ENCODE measurements at regions not wholly inside any gene's neighbourhood (a gene's known extent, or its start where the extent isn't known, plus 50 kb on each side); places are given as distances from the start of the nearest gene placed in this dataset.
"Not testable (repeated sequence)": the region's sequence is repeated elsewhere in the genome, so short reads cannot be mapped to it uniquely, and the experiment has no call there.

- no peak for FAIRE-seq
These were observed 195.5 kb downstream of the EPM2A start for GRCh38 chr6:145539831-145540230.

DNA sequence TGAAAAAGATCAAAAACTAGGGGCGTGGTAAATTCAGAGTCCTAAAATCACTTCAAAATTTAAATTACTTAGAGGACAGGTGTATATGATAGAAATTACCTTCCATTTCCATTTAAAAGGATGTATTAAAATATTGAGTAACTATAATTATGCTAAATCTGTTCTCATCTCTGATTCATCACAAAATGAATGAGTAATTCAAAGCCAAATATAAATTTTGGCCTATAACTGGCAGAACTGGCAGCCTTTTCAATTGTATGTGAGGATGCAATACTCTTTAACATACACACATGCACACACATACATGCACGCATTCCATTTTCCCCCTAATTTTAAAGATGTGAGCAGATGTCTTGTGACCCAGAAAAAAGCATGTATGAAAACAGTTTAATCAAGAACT, 194.6 kb downstream of the EPM2A start:
- FAIRE-seq: no peak

- no peak for FAIRE-seq
These were observed 191.3 kb downstream of the EPM2A start for GRCh38 chr6:145544041-145544440.

DNA sequence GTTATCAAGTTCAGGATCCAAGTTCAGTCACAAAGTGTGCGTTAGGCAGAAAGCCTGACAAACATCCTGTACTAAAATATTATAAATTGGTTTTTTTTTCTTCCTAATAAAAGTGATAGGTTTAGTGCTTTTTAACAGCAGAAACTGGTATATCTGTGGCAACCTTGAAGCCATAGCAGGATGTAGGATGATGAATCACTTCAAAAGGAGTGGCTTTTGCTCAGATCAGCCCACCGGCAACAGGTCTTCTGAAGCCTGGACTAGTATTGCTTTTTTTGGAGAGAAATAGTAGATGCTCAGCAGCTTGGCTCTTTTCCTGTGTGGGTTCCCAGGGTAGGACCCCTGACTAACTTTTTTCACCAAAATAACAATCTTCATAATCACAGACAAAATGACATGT, 190.8 kb downstream of the EPM2A start:
- FAIRE-seq: no peak

DNA sequence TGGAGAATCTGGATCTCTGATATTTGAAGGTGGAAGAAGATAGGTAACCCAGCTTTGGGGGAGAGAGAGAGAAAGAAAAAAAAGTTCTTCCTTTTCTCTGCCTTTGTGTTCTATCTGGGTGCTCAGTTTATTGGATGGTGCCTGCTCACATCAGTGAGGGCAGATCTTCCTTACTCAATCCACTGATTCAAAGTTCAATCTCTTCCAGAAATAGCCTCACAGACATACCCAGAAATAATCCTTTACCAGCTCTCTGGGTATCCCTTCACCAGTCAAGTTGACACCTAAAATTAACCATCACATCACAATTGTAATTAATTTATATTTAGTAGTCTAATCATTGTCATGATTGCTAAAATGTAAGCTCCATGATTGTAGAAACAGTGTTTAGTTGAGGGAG, 189.1 kb downstream of the EPM2A start:
- FAIRE-seq: no peak

DNA sequence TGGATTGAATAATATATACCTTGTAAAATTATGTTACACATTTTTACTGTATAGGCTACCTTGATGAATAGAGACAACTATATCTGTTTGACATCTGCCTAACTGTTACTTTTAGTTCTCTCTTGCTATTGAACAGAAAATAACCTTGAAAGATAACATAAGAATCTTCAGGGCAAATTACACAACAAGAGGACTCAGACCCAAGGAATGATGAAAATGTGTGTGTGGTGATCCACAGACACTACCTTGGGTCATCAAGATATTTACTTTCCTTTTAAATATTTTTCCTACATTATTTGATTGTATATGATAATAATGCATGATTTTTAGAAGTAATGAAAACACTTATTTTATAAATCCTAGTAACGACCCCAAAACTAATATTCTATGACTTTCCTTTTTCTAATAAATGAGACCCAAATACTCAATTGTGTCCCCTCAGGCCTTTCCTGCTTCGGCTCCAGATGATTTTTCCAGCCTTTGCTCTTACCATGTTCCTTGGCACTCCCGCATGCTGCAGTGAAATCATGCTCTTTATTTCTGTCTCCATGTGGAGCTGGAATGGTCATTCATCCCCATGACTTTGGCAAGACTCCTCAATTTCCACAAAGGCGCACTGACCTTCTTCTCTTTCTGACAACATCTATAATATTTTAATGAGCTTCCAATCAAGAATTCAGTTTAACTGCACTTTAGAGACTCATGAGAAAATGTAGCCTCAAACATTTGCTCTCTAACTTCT, 187.6 kb downstream of the EPM2A start:
- no peak for FAIRE-seq

- FAIRE-seq: no peak
These were observed 186.2 kb downstream of the EPM2A start for GRCh38 chr6:145548933-145549648.

DNA sequence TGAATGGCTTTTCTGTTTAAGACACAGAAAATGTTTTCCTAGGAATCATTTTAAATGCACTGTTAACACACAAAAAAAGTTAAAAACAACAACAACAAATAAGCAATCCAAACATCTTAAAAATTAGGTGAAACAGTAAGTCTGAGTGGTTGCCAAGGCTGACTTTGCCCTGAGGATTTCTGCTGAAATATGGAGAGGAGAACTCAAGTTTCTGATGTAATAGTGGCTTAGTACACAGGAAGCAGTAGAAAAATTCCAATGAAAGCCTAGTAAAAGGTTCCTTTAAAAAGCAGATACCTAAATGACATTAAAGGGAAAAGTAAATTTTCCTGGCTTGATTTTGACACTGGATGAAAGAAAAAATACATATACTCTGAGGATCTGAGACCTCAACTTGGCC, 184.2 kb downstream of the EPM2A start:
- FAIRE-seq: no peak

GRCh38 chr6:145555084-145555483, 180.2 kb downstream of the EPM2A start:
- FAIRE-seq: no peak

- no peak for FAIRE-seq
These were observed 177.8 kb downstream of the EPM2A start for GRCh38 chr6:145557474-145557873.

- FAIRE-seq: no peak
These were observed 175.5 kb downstream of the EPM2A start for GRCh38 chr6:145559836-145560235.

DNA sequence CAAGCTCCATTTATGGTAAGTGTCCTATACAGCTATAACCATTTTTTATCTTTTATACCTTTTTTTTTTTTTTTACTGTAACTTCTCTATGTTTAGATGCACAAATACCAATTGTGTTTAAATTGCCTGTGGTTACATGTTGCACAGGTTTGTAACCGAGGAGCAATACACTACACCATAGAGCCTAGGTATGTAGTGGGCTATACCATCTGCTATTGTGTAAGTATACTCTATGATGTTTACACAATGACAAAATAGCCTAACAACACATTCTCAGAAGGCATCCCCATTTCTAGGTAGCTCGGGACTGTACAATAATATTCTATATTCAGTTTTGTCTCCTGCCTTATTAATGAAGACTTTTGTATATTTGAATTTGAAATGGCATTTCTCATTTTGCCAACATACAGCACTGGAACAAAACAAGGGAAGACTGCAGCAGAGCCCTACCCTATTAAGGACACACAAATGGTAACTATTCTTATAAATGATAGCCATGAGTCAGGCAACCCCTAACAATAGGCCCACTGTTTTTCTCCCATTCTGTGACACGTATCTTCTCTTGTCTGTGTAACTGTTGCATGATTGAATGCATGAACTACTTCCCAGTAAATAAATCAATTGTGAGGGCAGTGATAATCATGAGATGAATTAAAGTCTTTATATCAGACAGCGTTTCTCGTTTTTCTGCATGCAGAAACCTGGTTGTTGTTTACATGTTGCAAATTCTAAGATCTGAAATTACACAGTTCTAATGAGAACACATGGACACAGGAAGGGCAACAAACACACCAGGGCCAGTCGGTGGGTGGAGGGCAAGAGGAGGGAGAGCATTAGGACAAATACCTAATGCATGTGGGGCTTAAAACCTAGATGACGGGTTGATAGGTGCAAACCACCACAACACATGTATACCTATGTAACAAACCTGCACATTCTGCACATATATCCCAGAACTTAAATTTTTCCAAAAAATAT, 173.9 kb downstream of the EPM2A start:
- no peak for FAIRE-seq

GRCh38 chr6:145562771-145563615, 172.3 kb downstream of the EPM2A start:
- no peak for FAIRE-seq

- FAIRE-seq: no peak
These were observed 170.8 kb downstream of the EPM2A start for GRCh38 chr6:145564553-145564952.

- FAIRE-seq: no peak
These were observed 167.6 kb downstream of the EPM2A start for GRCh38 chr6:145567684-145568252.

GRCh38 chr6:145569140-145569539, 166.2 kb downstream of the EPM2A start:
- FAIRE-seq: no peak

GRCh38 chr6:145570336-145570735, 165.0 kb downstream of the EPM2A start:
- not testable (repeated sequence) for FAIRE-seq

- FAIRE-seq: not testable (repeated sequence)
These were observed 161.1 kb downstream of the EPM2A start for GRCh38 chr6:145574269-145574668.
